GM13977 (cell line): ENCODE measurements at regions not wholly inside any gene's neighbourhood (a gene's known extent, or its start where the extent isn't known, plus 50 kb on each side); places are given as distances from the start of the nearest gene placed in this dataset.

ENCODE experiments used
- DNase-seq: peaks from one replicate; pipeline ENCODE4 v3.0.0; 2012; ENCODE audit warnings: low spot score
- CTCF ChIP-seq: IDR thresholded peaks from 2 replicates; pipeline ENCODE4 v1.5.1; 2012; ENCODE audit warnings: mild to moderate bottlenecking, control low read depth; ENCODE audit not compliant: insufficient read depth; ENCODE audit errors: extremely low read depth, missing control alignments
- in situ Hi-C: fragments of 300-500 bp; cut with MboI; formaldehyde crosslinking; loops from one replicate; pipeline ENCODE4 v1.12.0; 2022; ENCODE audit warnings: low sequenced_read_pairs, low pct_unique_long_range_greater_than_20kb, mixed read lengths, inconsistent platforms; ENCODE audit not compliant: unreplicated experiment

GRCh38 chr14:86457481-86458135 lies 927.7 kb downstream of the FLRT2 start:
- DNase-seq, result no peak
- no peak for TF ChIP-seq CTCF
- in situ Hi-C loops, result no loop called here

GRCh38 chr14:86450085-86450484 lies 920.1 kb downstream of the FLRT2 start:
- TF ChIP-seq CTCF, result no peak
- DNase-seq, result no peak
- in situ Hi-C loops, result no loop called here

- DNase-seq, result no peak
- TF ChIP-seq CTCF, result no peak
- in situ Hi-C loops, result no loop called here
Observed at GRCh38 chr14:86442135-86442534, 912.2 kb downstream of the FLRT2 start.

- no peak for DNase-seq
- in situ Hi-C loops, result no loop called here
- no peak for TF ChIP-seq CTCF
Observed at GRCh38 chr14:86430853-86431252, 900.9 kb downstream of the FLRT2 start.

- TF ChIP-seq CTCF, result no peak
- in situ Hi-C loops, result no loop called here
- no peak for DNase-seq
Observed at GRCh38 chr14:86423214-86423613, 893.3 kb downstream of the FLRT2 start.

GRCh38 chr14:86420131-86420530 lies 890.2 kb downstream of the FLRT2 start:
- no peak for DNase-seq
- TF ChIP-seq CTCF, result no peak
- in situ Hi-C loops, result no loop called here
